Hippocampal formation (tissue), 2 donors: ENCODE measurements at regions not wholly inside any gene's neighbourhood (a gene's known extent, or its start where the extent isn't known, plus 50 kb on each side); places are given as distances from the start of the nearest gene placed in this dataset.

ENCODE experiments used
- DNase-seq, 2 donors: peaks; one replicate each; lab custom pipeline; 2025; lab: John Stamatoyannopoulos, UW

- DNase-seq: no peak
These were observed 669.8 kb upstream of the ARPP21 start for GRCh38 chr3:34969513-34969912.

- DNase-seq: no peak
These were observed 666.8 kb upstream of the ARPP21 start for GRCh38 chr3:34972481-34972880.

GRCh38 chr3:34973586-34973985 is 665.7 kb upstream of the ARPP21 start:
- DNase-seq: no peak

GRCh38 chr3:34983631-34984030 is 655.7 kb upstream of the ARPP21 start:
- DNase-seq: no peak

GRCh38 chr3:34988296-34988695 is 651.0 kb upstream of the ARPP21 start:
- no peak for DNase-seq

- DNase-seq: no peak
These were observed 643.4 kb upstream of the ARPP21 start for GRCh38 chr3:34995796-34996430.

- DNase-seq: no peak
These were observed 640.4 kb upstream of the ARPP21 start for GRCh38 chr3:34998902-34999301.

- DNase-seq: no peak
These were observed 627.1 kb upstream of the ARPP21 start for GRCh38 chr3:35012214-35012613.

- DNase-seq: no peak
These were observed 611.2 kb upstream of the ARPP21 start for GRCh38 chr3:35028157-35028556.

- no peak for DNase-seq
These were observed 596.9 kb upstream of the ARPP21 start for GRCh38 chr3:35042210-35042991.

- no peak for DNase-seq
These were observed 596.3 kb upstream of the ARPP21 start for GRCh38 chr3:35043040-35043439.

GRCh38 chr3:35044190-35044589 is 595.1 kb upstream of the ARPP21 start:
- no peak for DNase-seq

GRCh38 chr3:35045118-35045517 is 594.2 kb upstream of the ARPP21 start:
- no peak for DNase-seq

GRCh38 chr3:35064761-35065160 is 574.6 kb upstream of the ARPP21 start:
- DNase-seq: no peak

- DNase-seq: no peak
These were observed 573.4 kb upstream of the ARPP21 start for GRCh38 chr3:35065891-35066290.

GRCh38 chr3:35067750-35068149 is 571.6 kb upstream of the ARPP21 start:
- no peak for DNase-seq

- DNase-seq: no peak
These were observed 569.2 kb upstream of the ARPP21 start for GRCh38 chr3:35070088-35070487.

GRCh38 chr3:35071772-35072171 is 567.6 kb upstream of the ARPP21 start:
- DNase-seq: no peak

GRCh38 chr3:35078780-35079179 is 560.5 kb upstream of the ARPP21 start:
- DNase-seq: no peak

GRCh38 chr3:35079403-35079802 is 559.9 kb upstream of the ARPP21 start:
- DNase-seq: no peak

- no peak for DNase-seq
These were observed 557.4 kb upstream of the ARPP21 start for GRCh38 chr3:35081899-35082298.

GRCh38 chr3:35088943-35089342 is 550.4 kb upstream of the ARPP21 start:
- DNase-seq: no peak

- no peak for DNase-seq
These were observed 524.6 kb upstream of the ARPP21 start for GRCh38 chr3:35114686-35115085.

- DNase-seq: no peak
These were observed 519.3 kb upstream of the ARPP21 start for GRCh38 chr3:35120026-35120425.
